Dedifferentiated amniotic fluid mesenchymal stem cell (primary cell): ENCODE measurements at regions not wholly inside any gene's neighbourhood (a gene's known extent, or its start where the extent isn't known, plus 50 kb on each side); places are given as distances from the start of the nearest gene placed in this dataset.

Source experiments
- DNase-seq: peaks from one replicate; pipeline ENCODE4 v3.0.0-alpha.2; 2016; ENCODE audit errors: extremely low spot score

DNA sequence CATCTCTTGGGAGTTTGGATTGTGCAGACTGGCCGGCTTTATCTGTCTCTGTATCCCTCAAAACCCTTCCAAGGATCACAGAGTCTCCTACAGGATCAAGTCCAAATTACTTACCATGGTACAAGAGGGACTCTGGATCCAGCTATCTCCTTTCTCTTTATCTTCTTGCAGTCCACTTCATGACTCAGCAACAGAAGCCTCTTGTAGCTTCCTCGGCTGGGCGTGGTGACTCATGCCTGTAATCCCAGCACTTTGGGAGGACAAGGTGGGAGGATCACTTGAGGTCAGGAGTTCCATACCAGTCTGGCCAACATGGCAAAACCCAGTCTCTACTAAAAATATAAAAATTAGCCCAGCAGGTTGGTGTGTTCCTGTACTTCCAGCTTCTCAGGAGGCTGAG is 189.7 kb downstream of the BCAT1 start:
- no peak for DNase-seq

- no peak for DNase-seq
Measured at GRCh38 chr12:24756479-24757024, 192.3 kb downstream of the BCAT1 start.

DNA sequence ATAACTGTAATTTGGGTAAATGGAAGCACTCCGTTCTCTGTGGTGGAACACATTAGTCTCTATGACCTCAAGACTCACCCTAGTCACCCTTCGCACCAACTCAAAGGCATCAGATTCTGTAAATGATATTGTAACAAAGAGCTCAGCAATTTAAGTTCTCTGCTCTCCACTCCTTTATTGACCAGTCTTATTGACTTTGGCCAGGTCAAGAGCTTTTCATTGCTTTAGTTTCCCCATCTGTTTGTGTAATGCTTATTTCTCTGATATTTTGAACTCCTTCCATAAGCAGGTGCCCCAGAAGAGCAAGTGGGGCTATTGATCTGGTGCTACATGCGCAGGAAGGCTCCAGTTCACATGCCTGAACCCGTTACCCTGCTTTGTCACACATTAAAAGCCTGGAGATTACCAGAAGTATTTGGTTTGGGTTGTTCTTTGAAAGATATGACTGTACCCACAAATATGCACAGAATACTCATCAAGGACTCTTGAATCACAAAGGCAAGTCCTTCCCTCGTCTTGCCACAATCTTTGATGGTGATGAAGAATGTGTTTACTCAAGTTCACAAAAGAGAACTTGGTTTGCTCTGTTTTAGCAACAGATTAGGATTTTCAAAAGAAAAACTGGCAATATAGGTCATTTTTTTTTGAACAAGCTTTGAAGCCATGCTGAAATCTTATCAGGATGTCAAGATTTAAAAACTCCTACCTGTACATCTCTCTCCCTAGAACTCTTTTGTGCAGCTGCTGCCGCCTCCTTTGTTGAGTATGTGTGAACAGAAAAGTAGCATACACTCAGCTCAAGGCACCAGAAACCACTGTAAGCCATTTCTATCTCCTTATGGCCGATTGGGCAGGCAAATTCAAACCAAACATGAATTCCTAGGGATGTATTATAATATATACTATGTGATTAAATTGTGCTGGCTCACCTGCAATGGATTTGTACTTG is 193.9 kb downstream of the BCAT1 start:
- peak; percentile 24 for DNase-seq

GRCh38 chr12:24752763-24753462 is 196.0 kb downstream of the BCAT1 start:
- no peak for DNase-seq

DNA sequence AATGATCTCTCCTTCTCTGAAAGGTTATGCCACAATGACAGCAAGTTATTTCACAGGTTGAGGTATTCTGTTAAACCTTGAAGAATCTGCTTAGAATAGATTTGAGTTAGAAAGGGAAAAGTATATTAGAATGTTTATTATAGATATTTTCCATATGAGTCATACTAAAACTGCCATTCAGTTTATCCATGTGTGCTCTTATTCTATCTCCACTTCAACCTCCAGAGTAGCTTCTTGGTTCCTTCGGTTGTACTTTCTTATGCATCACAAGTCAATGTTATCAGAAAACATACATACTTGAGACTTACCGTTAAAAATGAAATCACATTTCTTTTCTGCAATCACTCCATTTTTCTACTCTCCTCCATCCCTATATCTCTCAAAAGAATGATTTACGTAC is 197.7 kb downstream of the BCAT1 start:
- no peak for DNase-seq

GRCh38 chr12:24750263-24750662 is 198.6 kb downstream of the BCAT1 start:
- DNase-seq, result no peak

- no peak for DNase-seq
Measured at GRCh38 chr12:24749171-24749570, 199.7 kb downstream of the BCAT1 start.

DNA sequence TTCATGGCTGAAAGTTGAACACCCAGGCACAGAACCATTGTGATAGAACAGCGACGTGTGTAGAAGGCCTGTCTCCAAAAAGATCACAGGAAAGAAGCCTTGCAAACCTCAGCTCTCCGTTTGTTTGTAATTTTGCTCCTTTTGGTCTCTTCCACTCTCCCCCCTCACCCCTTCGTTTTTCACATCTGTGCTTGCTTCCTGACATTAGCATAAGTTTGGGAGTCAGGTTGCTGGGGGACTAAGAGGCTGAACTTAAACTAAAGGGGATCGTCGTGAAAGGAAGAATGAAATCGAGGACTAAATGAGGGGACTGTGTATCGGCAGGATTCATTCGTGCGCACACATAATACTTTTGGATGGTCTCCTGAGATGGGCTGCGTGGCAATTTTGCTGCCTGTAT is 200.6 kb downstream of the BCAT1 start:
- no peak for DNase-seq

- DNase-seq, result no peak
Measured at GRCh38 chr12:24746864-24747263, 202.0 kb downstream of the BCAT1 start.

DNA sequence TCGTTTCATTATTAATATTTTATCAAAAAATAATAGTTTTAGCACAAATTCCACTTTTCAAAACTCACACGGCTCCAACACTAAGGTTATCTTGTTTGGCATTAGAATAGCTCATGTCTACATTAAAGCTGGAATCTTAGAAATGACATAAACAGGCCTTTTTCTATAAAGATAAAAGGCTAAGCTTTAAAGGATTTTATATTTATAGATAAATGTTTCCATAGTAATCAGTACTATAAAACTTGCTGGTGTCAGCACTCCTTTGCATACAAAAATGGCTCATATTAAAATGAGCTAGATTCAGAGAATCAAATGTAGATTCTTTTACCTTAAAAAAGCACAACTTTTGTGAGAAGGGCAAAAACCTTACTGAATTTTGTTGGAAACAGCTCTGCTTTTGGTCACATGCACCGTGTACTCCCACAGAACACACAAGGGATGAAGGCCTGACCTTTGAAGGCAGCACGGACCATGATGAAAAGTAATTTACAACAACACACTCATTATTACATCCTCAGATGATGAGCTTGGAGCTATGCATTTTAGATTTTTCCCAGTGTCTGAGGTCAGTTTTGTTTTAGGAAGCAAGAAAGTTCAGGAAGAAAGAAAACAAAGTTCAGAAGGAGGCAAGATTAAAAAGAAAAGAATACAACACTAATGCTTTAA is 202.8 kb downstream of the BCAT1 start:
- DNase-seq, result no peak

- DNase-seq, result no peak
Measured at GRCh38 chr12:24743941-24744793, 204.7 kb downstream of the BCAT1 start.

- DNase-seq, result no peak
Measured at GRCh38 chr12:24742378-24742777, 206.5 kb downstream of the BCAT1 start.

DNA sequence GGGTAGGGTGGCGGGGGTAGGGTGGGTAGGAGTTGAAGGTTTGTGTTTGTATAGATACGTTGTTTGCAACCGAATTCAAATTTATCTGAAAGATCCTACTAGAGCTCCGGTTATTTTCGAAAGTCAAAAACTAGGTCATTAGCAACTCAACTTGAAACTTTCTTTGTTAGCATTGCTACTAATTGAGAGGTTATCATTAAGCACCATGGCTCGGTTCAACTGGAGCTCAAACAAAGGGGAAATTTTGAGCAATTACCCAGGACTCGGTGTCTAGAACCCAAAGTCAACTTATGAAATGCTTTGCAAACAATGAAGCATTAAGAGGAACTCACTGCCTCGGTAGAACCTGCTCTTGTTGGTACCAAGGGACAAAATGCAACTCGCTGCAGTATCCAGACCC is 207.7 kb downstream of the BCAT1 start:
- no peak for DNase-seq

- DNase-seq, result no peak
Measured at GRCh38 chr12:24739106-24739779, 209.7 kb downstream of the BCAT1 start.

DNA sequence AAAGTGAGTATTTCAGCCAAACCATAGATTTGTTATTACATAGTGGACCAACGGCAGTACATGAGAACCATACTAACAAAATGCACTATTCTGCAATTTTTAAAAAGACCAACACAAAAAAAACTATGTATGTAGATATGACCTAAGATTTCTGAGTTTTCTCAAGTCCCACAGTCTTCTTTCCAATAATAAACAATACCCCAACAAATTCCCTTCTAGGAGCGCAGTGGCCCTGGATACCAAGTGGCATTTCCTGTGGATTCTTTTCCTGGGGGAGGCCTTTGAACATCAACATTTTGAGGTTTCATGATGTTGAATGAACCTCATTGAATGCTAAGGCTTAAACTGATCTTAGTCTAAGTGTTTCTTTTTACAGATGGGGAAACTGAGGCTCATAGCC is 210.5 kb downstream of the BCAT1 start:
- no peak for DNase-seq

GRCh38 chr12:24731596-24731995 is 217.3 kb downstream of the BCAT1 start:
- no peak for DNase-seq

DNA sequence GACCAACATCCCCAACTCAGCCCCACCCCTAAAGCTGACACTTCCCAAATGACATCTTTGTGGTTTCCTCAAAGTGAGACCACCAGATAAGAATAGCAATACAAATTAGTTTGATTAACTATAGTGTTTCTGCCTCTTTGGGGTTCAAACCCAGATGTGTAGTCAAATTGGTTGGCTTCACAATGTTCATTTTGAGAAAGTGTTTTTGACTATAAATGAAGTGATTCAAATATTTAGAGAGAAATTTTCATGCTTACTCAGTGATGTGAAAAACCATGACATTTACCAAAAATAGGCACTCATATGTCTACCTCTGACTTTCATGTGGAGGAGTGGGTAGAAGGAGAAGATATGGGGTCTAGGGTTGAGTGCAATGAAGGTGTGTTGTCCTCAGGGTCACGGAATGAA is 218.4 kb downstream of the BCAT1 start:
- DNase-seq, result no peak

DNA sequence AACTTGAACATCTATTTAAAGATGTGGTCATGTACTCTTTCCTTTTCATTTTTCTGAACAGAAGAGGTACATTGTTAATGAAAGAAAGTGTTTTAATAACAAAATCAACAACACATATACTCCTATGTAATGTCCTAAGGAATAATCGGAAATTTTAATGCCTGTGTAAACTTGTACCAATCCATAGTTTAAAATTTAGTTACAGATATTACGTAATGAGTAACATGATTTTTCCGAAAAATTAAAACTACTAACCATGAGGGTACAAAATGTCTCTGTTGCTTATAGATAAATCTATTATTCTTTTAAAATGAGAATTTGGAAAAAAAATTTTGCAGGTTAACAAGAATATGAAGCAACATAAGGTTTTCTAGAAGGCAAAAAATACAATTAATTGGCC is 220.1 kb downstream of the BCAT1 start:
- DNase-seq, result no peak

- peak; percentile 44 for DNase-seq
Measured at GRCh38 chr12:24728366-24728765, 220.5 kb downstream of the BCAT1 start.

- DNase-seq, result no peak
Measured at GRCh38 chr12:24725616-24726015, 223.3 kb downstream of the BCAT1 start.

GRCh38 chr12:24724814-24725213 is 224.1 kb downstream of the BCAT1 start:
- no peak for DNase-seq
